ENCODE measurements at regions not wholly inside any gene's neighbourhood (a gene's known extent, or its start where the extent isn't known, plus 50 kb on each side); places are given as distances from the start of the nearest gene placed in this dataset.

DNA sequence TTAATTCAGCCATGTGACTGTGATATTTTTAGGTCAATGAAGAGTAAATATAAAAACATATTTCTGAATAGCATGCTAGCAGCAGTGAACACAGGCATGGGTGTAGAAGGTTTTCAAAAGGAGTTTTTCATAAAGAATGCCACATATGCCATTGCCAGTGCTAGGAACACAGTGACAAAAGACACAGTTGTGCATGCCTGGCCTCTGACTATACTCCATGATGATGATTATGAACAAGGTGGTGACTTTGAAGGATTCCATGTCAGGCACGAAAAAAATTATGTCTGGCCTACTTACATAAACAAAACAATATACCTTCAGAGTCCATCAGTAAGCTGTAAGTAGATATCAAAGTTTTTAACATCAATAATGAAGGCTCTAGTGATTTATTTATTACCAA, 438.7 kb downstream of the TLE1 start:
- TF ChIP-seq, protein P1, sequence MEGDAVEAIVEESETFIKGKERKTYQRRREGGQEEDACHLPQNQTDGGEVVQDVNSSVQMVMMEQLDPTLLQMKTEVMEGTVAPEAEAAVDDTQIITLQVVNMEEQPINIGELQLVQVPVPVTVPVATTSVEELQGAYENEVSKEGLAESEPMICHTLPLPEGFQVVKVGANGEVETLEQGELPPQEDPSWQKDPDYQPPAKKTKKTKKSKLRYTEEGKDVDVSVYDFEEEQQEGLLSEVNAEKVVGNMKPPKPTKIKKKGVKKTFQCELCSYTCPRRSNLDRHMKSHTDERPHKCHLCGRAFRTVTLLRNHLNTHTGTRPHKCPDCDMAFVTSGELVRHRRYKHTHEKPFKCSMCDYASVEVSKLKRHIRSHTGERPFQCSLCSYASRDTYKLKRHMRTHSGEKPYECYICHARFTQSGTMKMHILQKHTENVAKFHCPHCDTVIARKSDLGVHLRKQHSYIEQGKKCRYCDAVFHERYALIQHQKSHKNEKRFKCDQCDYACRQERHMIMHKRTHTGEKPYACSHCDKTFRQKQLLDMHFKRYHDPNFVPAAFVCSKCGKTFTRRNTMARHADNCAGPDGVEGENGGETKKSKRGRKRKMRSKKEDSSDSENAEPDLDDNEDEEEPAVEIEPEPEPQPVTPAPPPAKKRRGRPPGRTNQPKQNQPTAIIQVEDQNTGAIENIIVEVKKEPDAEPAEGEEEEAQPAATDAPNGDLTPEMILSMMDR (IDR thresholded peaks at IDR 0.05), result no peak
- no peak for TF ChIP-seq POLR2A (IDR thresholded peaks at IDR 0.05)
